ENCODE measurements at regions not wholly inside any gene's neighbourhood (a gene's known extent, or its start where the extent isn't known, plus 50 kb on each side); places are given as distances from the start of the nearest gene placed in this dataset.

DNA sequence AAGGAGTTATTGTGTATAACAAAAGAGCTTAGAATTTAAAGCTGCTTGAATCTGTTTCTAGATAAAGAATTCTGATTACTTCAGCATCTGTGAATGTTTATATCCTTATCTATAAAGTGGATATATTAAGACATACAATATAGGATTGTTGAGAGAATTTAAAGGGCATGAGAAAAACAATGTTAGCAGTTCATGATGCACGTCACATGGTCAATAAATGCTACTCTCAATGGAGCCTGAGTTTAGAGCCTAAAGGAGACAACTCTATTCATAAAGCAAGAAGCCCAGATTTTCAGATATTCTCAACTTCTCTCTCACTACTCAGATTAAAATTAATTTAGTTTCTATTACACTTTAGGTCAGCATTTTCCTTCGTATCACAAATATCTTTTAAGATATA is 666.7 kb upstream of the CDH18 start:
- Histone ChIP-seq H3K4me1 (ENCODE audit: insufficient read depth, low read length) (no peaks in the 10 kb centered on the region), H3K27me3 (ENCODE audit: insufficient read depth, low read length) (no peaks in the 10 kb centered on the region), H3K9me3 (ENCODE audit: low read depth, low read length) (peaks cover 7% of the 10 kb centered on the region), H3K4me3 (ENCODE audit: low read length) (no peak overlapping the region)

GRCh38 chr5:20654033-20654432 is 666.0 kb upstream of the CDH18 start:
- H3K4me1 ChIP-seq (ENCODE audit: insufficient read depth, low read length) = no peaks in the 10 kb centered on the region
- H3K27me3 ChIP-seq (ENCODE audit: insufficient read depth, low read length) = no peaks in the 10 kb centered on the region
- H3K4me3 ChIP-seq (ENCODE audit: low read length) = no peak overlapping the region
- peaks cover 7% of the 10 kb centered on the region for H3K9me3 ChIP-seq (ENCODE audit: low read depth, low read length)

DNA sequence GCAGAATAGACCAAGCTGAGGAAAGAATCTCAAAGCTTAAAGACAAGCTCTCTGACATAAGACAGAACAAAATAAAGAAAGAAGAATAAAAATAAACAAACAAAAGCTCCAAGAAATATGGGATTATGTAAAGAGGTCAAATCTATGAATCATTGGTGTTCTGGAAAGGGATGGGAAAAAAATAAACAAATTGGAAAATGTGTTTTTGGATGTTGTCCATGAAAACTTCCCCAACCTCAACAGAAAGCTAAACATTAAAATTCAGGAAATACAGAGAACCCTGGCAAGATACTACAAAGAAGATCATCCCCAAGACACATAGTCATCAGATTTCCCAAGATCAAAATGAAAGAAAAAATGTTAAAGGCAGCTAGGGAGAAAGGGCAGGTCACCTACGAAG is 662.0 kb upstream of the CDH18 start:
- Histone ChIP-seq H3K4me1 (ENCODE audit: insufficient read depth, low read length) (no peaks in the 10 kb centered on the region), H3K4me3 (ENCODE audit: low read length) (no peak overlapping the region), H3K27me3 (ENCODE audit: insufficient read depth, low read length) (no peaks in the 10 kb centered on the region), H3K9me3 (ENCODE audit: low read depth, low read length) (peaks cover 7% of the 10 kb centered on the region)

DNA sequence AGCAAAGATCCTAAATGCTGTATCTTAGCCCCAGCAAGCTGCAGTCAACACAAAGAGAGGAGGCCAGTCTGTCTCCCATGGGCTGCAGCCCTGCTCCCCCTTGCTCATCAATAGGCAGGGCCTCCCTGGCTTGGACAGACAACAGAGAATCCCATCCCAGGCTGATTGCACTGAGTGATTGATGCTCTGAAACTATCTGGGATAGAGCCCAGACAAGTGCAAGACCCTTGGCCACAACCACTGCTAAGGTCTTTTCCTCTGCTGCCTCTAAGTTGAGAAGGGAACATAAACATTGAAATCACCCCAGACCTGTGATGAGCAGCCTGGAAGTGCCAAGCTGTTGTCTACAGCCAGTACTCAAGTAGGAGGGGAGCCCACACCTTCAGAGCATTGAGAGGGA is 661.0 kb upstream of the CDH18 start:
- no peaks in the 10 kb centered on the region for H3K4me1 ChIP-seq (ENCODE audit: insufficient read depth, low read length)
- peaks cover 7% of the 10 kb centered on the region for H3K9me3 ChIP-seq (ENCODE audit: low read depth, low read length)
- no peaks in the 10 kb centered on the region for H3K27me3 ChIP-seq (ENCODE audit: insufficient read depth, low read length)
- H3K4me3 ChIP-seq (ENCODE audit: low read length) = no peak overlapping the region

DNA sequence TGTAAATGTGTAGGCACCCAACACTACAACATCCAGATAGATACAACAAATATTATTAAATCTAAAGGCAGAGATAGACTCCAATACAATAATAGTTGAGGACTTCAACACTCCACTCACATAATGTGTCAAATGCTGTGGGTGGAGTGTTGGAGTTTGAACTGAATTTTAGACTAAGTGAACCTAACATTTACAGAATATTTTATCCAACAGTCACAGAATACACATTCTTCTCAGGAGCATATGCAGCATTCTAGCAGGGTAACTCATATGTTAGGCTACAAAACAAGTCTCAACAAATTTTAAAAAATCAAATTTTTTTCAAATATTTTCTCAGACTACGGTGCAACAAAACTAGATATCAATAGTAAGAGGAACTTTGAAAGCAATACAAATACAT is 648.7 kb upstream of the CDH18 start:
- H3K4me3 ChIP-seq (ENCODE audit: low read length) = no peak overlapping the region
- peaks cover 5% of the 10 kb centered on the region for H3K9me3 ChIP-seq (ENCODE audit: low read depth, low read length)
- H3K4me1 ChIP-seq (ENCODE audit: insufficient read depth, low read length) = no peaks in the 10 kb centered on the region
- H3K27me3 ChIP-seq (ENCODE audit: insufficient read depth, low read length) = no peaks in the 10 kb centered on the region

- Histone ChIP-seq H3K9me3 (ENCODE audit: low read depth, low read length) (no peaks in the 10 kb centered on the region), H3K4me3 (ENCODE audit: low read length) (no peak overlapping the region), H3K27me3 (ENCODE audit: insufficient read depth, low read length) (no peaks in the 10 kb centered on the region), H3K4me1 (ENCODE audit: insufficient read depth, low read length) (no peaks in the 10 kb centered on the region)
Observed at GRCh38 chr5:20619591-20619990, 631.6 kb upstream of the CDH18 start.

DNA sequence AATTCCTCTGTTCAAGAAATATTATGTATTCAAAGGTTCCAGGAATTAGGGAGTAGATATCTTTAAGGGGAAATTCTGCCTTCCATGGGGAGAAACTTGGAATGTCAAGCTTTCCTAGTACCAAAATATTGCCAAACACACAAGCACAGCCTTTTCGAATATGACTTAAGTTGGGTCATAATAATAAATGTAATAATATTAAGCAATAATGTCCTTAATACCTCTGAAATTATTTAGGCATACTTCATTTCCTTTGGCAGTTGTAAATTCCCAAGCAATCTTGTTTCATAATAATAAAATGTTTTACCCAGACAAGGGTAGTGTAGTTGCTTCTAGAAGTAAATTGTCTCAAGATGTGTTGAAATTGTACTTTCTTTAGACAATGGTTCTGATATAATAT is 630.3 kb upstream of the CDH18 start:
- Histone ChIP-seq H3K27me3 (ENCODE audit: insufficient read depth, low read length) (no peaks in the 10 kb centered on the region), H3K9me3 (ENCODE audit: low read depth, low read length) (no peaks in the 10 kb centered on the region), H3K4me1 (ENCODE audit: insufficient read depth, low read length) (no peaks in the 10 kb centered on the region), H3K4me3 (ENCODE audit: low read length) (no peak overlapping the region)

GRCh38 chr5:20617841-20618240 is 629.8 kb upstream of the CDH18 start:
- H3K4me1 ChIP-seq (ENCODE audit: insufficient read depth, low read length) = no peaks in the 10 kb centered on the region
- H3K9me3 ChIP-seq (ENCODE audit: low read depth, low read length) = no peaks in the 10 kb centered on the region
- no peak overlapping the region for H3K4me3 ChIP-seq (ENCODE audit: low read length)
- no peaks in the 10 kb centered on the region for H3K27me3 ChIP-seq (ENCODE audit: insufficient read depth, low read length)

GRCh38 chr5:20615888-20616563 is 628.0 kb upstream of the CDH18 start:
- H3K4me1 ChIP-seq (ENCODE audit: insufficient read depth, low read length) = no peaks in the 10 kb centered on the region
- no peaks in the 10 kb centered on the region for H3K9me3 ChIP-seq (ENCODE audit: low read depth, low read length)
- H3K4me3 ChIP-seq (ENCODE audit: low read length) = no peak overlapping the region
- no peaks in the 10 kb centered on the region for H3K27me3 ChIP-seq (ENCODE audit: insufficient read depth, low read length)

DNA sequence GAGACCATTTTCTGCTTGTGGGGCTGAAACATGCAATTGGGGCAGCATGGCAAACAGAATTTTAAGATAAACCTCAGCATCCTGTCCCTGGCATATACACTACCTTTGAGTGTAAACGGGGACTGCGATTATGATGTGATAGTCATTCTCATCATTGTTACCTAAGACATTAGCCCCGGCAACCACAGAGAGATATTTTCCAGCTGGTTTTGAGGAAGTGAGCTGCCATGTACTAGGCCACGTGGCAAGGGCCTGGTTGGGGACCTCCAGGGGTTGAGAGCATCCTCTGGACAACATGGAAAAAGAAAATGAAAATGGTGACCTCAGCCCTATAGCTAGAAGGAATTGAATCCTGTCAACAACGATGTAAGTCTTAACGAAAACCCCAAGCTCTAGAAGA is 623.6 kb upstream of the CDH18 start:
- no peaks in the 10 kb centered on the region for H3K27me3 ChIP-seq (ENCODE audit: insufficient read depth, low read length)
- H3K4me1 ChIP-seq (ENCODE audit: insufficient read depth, low read length) = no peaks in the 10 kb centered on the region
- no peaks in the 10 kb centered on the region for H3K9me3 ChIP-seq (ENCODE audit: low read depth, low read length)
- no peak overlapping the region for H3K4me3 ChIP-seq (ENCODE audit: low read length)

DNA sequence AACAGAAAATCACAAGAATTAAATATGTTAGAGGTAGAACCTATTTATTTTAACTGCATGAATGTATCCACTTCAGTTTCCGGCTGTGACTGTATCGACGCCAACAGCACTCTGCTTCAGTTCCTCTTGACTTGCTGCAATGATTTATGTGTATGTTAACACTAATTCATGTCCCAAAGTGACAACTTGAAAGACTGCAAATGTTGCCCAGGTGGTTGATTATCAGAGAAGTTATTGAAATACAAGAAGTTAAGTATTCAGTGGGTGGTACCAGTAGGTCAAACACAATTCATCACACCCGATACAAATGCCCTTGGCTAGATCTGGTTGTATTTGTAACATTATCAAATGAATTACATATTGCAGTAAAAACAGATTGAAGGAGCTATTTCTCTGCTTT is 622.7 kb upstream of the CDH18 start:
- Histone ChIP-seq H3K4me3 (ENCODE audit: low read length) (no peak overlapping the region), H3K27me3 (ENCODE audit: insufficient read depth, low read length) (no peaks in the 10 kb centered on the region), H3K4me1 (ENCODE audit: insufficient read depth, low read length) (no peaks in the 10 kb centered on the region), H3K9me3 (ENCODE audit: low read depth, low read length) (no peaks in the 10 kb centered on the region)

DNA sequence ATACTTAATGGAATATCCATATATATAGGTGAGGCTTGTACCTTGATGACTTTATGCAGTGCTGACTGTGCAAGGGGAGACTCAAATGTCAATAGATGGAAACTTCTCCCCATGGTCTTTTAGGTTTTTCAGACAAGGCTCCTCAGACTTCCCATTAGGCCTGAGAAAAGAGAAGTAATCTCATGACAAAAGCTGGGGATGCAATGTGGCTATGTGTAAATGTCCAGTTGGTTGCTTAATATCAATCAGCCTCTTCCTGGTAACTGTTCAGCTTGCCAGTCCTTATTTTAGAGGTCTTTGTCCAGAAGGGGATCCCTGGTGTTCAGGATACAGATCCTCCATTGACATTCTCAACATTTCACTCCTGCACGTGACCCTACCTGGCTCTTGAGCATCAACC is 621.1 kb upstream of the CDH18 start:
- Histone ChIP-seq H3K4me1 (ENCODE audit: insufficient read depth, low read length) (no peaks in the 10 kb centered on the region), H3K9me3 (ENCODE audit: low read depth, low read length) (no peaks in the 10 kb centered on the region), H3K27me3 (ENCODE audit: insufficient read depth, low read length) (no peaks in the 10 kb centered on the region), H3K4me3 (ENCODE audit: low read length) (no peak overlapping the region)

GRCh38 chr5:20608567-20608966 is 620.6 kb upstream of the CDH18 start:
- Histone ChIP-seq H3K4me3 (ENCODE audit: low read length) (no peak overlapping the region), H3K4me1 (ENCODE audit: insufficient read depth, low read length) (no peaks in the 10 kb centered on the region), H3K9me3 (ENCODE audit: low read depth, low read length) (no peaks in the 10 kb centered on the region), H3K27me3 (ENCODE audit: insufficient read depth, low read length) (no peaks in the 10 kb centered on the region)

DNA sequence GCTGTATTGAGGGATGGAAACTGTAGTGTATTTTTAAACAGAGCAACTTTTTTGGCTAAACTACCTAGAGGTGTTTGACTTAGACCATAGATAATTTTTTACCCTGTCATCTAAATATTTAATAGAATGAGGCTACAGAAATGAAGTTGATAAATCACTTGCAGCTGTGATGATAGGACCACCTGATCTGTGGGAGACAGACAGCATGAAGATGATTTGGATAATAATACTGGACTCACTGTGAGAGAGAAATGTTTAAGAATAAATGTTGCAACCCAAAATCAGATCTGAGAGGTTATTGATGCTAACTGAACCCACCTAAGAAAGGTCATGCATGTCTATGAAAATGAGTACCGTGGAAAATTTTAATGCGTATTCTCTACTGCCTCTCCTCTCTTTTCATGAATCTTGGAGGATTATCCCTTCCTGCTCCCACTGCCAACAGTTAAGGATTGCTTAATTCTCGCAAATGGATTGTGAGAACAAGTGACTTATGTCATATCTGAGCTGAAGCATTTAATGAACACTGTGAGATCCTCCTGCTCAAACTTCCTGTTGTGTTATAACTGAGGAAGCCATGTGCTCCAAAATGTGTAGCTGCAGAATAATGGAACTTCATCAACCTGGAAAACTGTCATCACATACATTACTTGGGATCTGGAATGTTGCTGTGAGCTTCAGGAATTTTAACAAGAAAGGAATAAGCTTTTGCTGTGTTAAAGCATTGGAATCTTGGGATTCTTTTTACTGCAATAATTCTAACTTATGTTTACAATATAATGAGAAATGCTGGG is 617.9 kb upstream of the CDH18 start:
- no peaks in the 10 kb centered on the region for H3K9me3 ChIP-seq (ENCODE audit: low read depth, low read length)
- no peaks in the 10 kb centered on the region for H3K4me1 ChIP-seq (ENCODE audit: insufficient read depth, low read length)
- H3K4me3 ChIP-seq (ENCODE audit: low read length) = no peak overlapping the region
- H3K27me3 ChIP-seq (ENCODE audit: insufficient read depth, low read length) = no peaks in the 10 kb centered on the region

DNA sequence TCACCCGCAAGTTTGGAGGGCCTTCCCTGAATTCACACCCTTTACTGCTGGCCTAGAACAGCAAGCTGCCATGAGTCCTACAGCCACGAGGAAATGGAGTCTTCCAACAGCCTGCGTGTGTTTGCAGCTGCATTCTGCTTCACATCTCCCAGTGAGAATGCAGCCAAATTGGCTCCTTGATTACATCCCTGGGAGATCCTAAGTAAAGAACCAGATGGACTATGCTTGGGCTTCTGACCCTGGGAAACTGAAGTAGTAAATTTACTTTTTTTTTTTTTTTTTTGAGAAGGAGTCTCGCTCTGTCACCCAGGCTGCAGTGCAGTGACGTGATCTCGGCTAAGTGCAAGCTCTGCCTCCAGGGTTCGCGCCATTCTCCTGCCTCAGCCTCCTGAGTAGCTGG is 617.0 kb upstream of the CDH18 start:
- no peak overlapping the region for H3K4me3 ChIP-seq (ENCODE audit: low read length)
- no peaks in the 10 kb centered on the region for H3K9me3 ChIP-seq (ENCODE audit: low read depth, low read length)
- no peaks in the 10 kb centered on the region for H3K27me3 ChIP-seq (ENCODE audit: insufficient read depth, low read length)
- no peaks in the 10 kb centered on the region for H3K4me1 ChIP-seq (ENCODE audit: insufficient read depth, low read length)

DNA sequence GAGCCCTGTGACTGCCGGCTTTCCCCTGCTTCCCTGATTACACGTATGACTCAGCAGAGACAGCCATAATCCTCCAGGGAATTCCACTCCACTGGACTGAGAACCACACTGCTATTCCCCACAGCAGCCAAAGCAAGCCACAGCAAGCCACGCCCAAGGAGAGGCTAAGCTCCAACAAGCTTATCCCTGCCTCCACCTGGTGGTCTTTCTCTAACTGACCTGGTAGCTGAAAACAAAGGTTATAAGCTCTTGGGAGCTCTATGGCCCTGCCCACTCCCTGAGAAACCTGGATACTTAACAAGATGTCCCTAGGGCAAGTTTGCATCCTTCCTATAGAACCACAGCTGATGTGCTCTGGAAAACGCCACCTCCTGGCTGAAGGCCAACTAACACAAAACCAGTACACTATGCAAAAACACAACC is 613.7 kb upstream of the CDH18 start:
- Histone ChIP-seq H3K4me1 (ENCODE audit: insufficient read depth, low read length) (no peaks in the 10 kb centered on the region), H3K9me3 (ENCODE audit: low read depth, low read length) (no peaks in the 10 kb centered on the region), H3K4me3 (ENCODE audit: low read length) (no peak overlapping the region), H3K27me3 (ENCODE audit: insufficient read depth, low read length) (no peaks in the 10 kb centered on the region)

Measured in mononuclear cell (primary cell).